Breast epithelium (tissue), 4 donors: ENCODE measurements at regions not wholly inside any gene's neighbourhood (a gene's known extent, or its start where the extent isn't known, plus 50 kb on each side); places are given as distances from the start of the nearest gene placed in this dataset.

Experiments used
- DNase-seq, 2 donors: peaks; one replicate each; pipeline ENCODE4 v3.0.0-alpha.2; 2019; ENCODE audit warnings: low spot score in 2 of 2
- H3K27ac ChIP-seq, 2 donors: fragments of 200-600 bp; sonication (generic) in 1 of 2; one replicate each; pipeline ENCODE4 v1.5.1; 2016 to 2019; ENCODE audit warnings: mild to moderate bottlenecking in 1 of 2
- H3K27me3 ChIP-seq, 2 donors: fragments of 200-600 bp; sonication (generic) in 1 of 2; one replicate each; pipeline versions ENCODE4 v1.5.1 to v1.6.0; 2017 to 2019; ENCODE audit warnings: control low read depth in 1 of 2, mild to moderate bottlenecking in 1 of 2
- H3K36me3 ChIP-seq: fragments of 200-600 bp; one replicate; pipeline ENCODE4 v1.5.1; 2019
- H3K4me1 ChIP-seq, 2 donors: fragments of 200-600 bp; sonication (generic); one replicate each; pipeline ENCODE4 v1.5.1; 2016 to 2019; ENCODE audit warnings: control low read depth in 1 of 2
- H3K4me3 ChIP-seq, 3 donors: fragments of 200-600 bp; sonication (generic); 1 replicate in 2 of 3; 2 replicates in 1 of 3; pipeline ENCODE4 v1.5.1; 2016 to 2019; ENCODE audit warnings: mild to moderate bottlenecking in 3 of 3, moderate library complexity in 2 of 3
- H3K9me3 ChIP-seq, 2 donors: fragments of 200-600 bp; sonication (generic) in 1 of 2; one replicate each; pipeline ENCODE4 v1.5.1; 2016 to 2019; ENCODE audit warnings: control low read depth in 1 of 2
- POLR2A ChIP-seq: fragments of 450-650 bp; IDR thresholded peaks from one replicate; pipeline ENCODE4 v1.6.1; 2016; ENCODE audit warnings: antibody characterized with exemption, mild to moderate bottlenecking, moderate library complexity
- POLR2AphosphoS5 ChIP-seq, 3 donors: sonication (generic); formaldehyde crosslinking; IDR thresholded peaks; one replicate each; pipeline ENCODE4 v1.6.1; 2017; ENCODE audit warnings: antibody characterized with exemption in 3 of 3
- intact Hi-C: fragments of 100-400 bp; cut with DNase I; formaldehyde crosslinking; loops from one replicate; pipeline ENCODE4 v1.15.1; 2023; ENCODE audit warnings: low total_unique reads
- TF ChIP-seq, protein P1 (sequence below), 3 donors: fragments of 450-650 bp; IDR thresholded peaks; one replicate each; pipeline ENCODE4 v1.5.1; 2016 to 2017; ENCODE audit warnings: antibody characterized with exemption in 3 of 3, mild to moderate bottlenecking in 3 of 3, moderate library complexity in 3 of 3

- no peak overlapping the region for H3K27ac ChIP-seq
- TF ChIP-seq POLR2AphosphoS5 (IDR thresholded peaks at IDR 0.05) (no peak), POLR2A (no peak)
- TF ChIP-seq, protein P1, sequence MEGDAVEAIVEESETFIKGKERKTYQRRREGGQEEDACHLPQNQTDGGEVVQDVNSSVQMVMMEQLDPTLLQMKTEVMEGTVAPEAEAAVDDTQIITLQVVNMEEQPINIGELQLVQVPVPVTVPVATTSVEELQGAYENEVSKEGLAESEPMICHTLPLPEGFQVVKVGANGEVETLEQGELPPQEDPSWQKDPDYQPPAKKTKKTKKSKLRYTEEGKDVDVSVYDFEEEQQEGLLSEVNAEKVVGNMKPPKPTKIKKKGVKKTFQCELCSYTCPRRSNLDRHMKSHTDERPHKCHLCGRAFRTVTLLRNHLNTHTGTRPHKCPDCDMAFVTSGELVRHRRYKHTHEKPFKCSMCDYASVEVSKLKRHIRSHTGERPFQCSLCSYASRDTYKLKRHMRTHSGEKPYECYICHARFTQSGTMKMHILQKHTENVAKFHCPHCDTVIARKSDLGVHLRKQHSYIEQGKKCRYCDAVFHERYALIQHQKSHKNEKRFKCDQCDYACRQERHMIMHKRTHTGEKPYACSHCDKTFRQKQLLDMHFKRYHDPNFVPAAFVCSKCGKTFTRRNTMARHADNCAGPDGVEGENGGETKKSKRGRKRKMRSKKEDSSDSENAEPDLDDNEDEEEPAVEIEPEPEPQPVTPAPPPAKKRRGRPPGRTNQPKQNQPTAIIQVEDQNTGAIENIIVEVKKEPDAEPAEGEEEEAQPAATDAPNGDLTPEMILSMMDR (IDR thresholded peaks at IDR 0.05) = no peak
- H3K4me3 ChIP-seq = no peak overlapping the region
- no peaks in the 10 kb centered on the region for H3K27me3 ChIP-seq
- no peaks in the 10 kb centered on the region for H3K4me1 ChIP-seq
- no peak for DNase-seq
- intact Hi-C loops = no loop called here
- no peaks in the 10 kb centered on the region for H3K9me3 ChIP-seq
- H3K36me3 ChIP-seq = no peaks in the 10 kb centered on the region
These were observed 506.3 kb upstream of the RAG2 start for GRCh38 chr11:37104380-37104779.

GRCh38 chr11:37100008-37100407, 502.0 kb upstream of the RAG2 start:
- Histone ChIP-seq H3K36me3 (no peaks in the 10 kb centered on the region), H3K4me3 (no peak overlapping the region), H3K9me3 (no peaks in the 10 kb centered on the region), H3K27ac (no peak overlapping the region), H3K27me3 (no peaks in the 10 kb centered on the region), H3K4me1 (no peaks in the 10 kb centered on the region)
- intact Hi-C loops = no loop called here
- TF ChIP-seq, protein P1 (IDR thresholded peaks at IDR 0.05) = no peak
- TF ChIP-seq POLR2AphosphoS5 (IDR thresholded peaks at IDR 0.05) (no peak), POLR2A (no peak)
- DNase-seq = no peak

- intact Hi-C loops = no loop called here
- H3K27me3 ChIP-seq = no peaks in the 10 kb centered on the region
- no peaks in the 10 kb centered on the region for H3K36me3 ChIP-seq
- H3K4me3 ChIP-seq = no peak overlapping the region
- no peak for DNase-seq
- H3K4me1 ChIP-seq = no peaks in the 10 kb centered on the region
- TF ChIP-seq, protein P1 (IDR thresholded peaks at IDR 0.05) = no peak
- no peak for TF ChIP-seq POLR2AphosphoS5 (IDR thresholded peaks at IDR 0.05)
- no peak for TF ChIP-seq POLR2A
- no peak overlapping the region for H3K27ac ChIP-seq
- H3K9me3 ChIP-seq = no peaks in the 10 kb centered on the region
These were observed 494.5 kb upstream of the RAG2 start for GRCh38 chr11:37092487-37092886.

GRCh38 chr11:37089439-37089838, 491.4 kb upstream of the RAG2 start:
- no peak for TF ChIP-seq POLR2A
- no peak for TF ChIP-seq POLR2AphosphoS5 (IDR thresholded peaks at IDR 0.05)
- TF ChIP-seq, protein P1 (IDR thresholded peaks at IDR 0.05) = no peak
- Histone ChIP-seq H3K9me3 (no peaks in the 10 kb centered on the region), H3K4me1 (no peaks in the 10 kb centered on the region), H3K27me3 (no peaks in the 10 kb centered on the region), H3K4me3 (no peak overlapping the region), H3K36me3 (no peaks in the 10 kb centered on the region), H3K27ac (no peak overlapping the region)
- intact Hi-C loops = no loop called here
- no peak for DNase-seq

DNA sequence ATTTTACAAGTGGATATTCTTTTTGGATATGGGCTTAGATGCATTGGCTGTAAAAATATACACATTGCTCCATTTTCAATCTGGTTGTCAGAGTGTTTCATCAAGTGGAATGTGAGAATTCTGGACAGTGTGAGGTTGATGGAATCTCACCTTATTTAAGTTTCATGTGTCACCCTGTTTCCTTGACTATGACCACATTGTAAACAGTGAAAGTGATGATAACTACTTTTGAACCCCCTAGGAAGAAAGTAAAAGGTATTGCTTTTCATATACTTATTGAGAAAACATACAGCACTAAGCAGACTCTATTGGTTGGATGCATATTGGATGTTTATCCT, 490.5 kb upstream of the RAG2 start:
- intact Hi-C loops = no loop called here
- no peaks in the 10 kb centered on the region for H3K4me1 ChIP-seq
- H3K27me3 ChIP-seq = no peaks in the 10 kb centered on the region
- H3K4me3 ChIP-seq = no peak overlapping the region
- H3K9me3 ChIP-seq = no peaks in the 10 kb centered on the region
- TF ChIP-seq, protein P1 (IDR thresholded peaks at IDR 0.05) = no peak
- TF ChIP-seq POLR2AphosphoS5 (IDR thresholded peaks at IDR 0.05) (no peak), POLR2A (no peak)
- no peaks in the 10 kb centered on the region for H3K36me3 ChIP-seq
- no peak for DNase-seq
- H3K27ac ChIP-seq = no peak overlapping the region
